T-helper 2 cell treated with Interferon-gamma antibody and Interleukin-4, amounts not matched to agents 5 μg/mL and 100 μg/mL, for 36 hours (primary cell): ENCODE measurements at regions not wholly inside any gene's neighbourhood (a gene's known extent, or its start where the extent isn't known, plus 50 kb on each side); places are given as distances from the start of the nearest gene placed in this dataset.
"Not testable (repeated sequence)": the region's sequence is repeated elsewhere in the genome, so short reads cannot be mapped to it uniquely, and the experiment has no call there.

Experiments
- DNase-seq: peaks from one replicate; pipeline ENCODE4 v3.0.0; 2021; ENCODE audit warnings: low spot score
- H3K27ac Mint-ChIP-seq: one replicate; pipeline ENCODE4 v1.8.0; 2021; ENCODE audit warnings: mild to moderate bottlenecking, mixed read lengths
- H3K27me3 Mint-ChIP-seq: one replicate; pipeline ENCODE4 v1.8.0; 2021; ENCODE audit warnings: low read depth, mixed read lengths
- H3K36me3 Mint-ChIP-seq: one replicate; pipeline ENCODE4 v1.8.0; 2021; ENCODE audit warnings: low read depth, mixed read lengths
- H3K4me1 Mint-ChIP-seq: one replicate; pipeline ENCODE4 v1.8.0; 2021; ENCODE audit warnings: low read depth, mixed read lengths
- H3K4me3 Mint-ChIP-seq: one replicate; pipeline ENCODE4 v1.8.0; 2022; ENCODE audit warnings: mild to moderate bottlenecking, moderate library complexity, mixed read lengths
- H3K9me3 Mint-ChIP-seq: one replicate; pipeline ENCODE4 v1.8.0; 2021; ENCODE audit warnings: mixed read lengths

DNA sequence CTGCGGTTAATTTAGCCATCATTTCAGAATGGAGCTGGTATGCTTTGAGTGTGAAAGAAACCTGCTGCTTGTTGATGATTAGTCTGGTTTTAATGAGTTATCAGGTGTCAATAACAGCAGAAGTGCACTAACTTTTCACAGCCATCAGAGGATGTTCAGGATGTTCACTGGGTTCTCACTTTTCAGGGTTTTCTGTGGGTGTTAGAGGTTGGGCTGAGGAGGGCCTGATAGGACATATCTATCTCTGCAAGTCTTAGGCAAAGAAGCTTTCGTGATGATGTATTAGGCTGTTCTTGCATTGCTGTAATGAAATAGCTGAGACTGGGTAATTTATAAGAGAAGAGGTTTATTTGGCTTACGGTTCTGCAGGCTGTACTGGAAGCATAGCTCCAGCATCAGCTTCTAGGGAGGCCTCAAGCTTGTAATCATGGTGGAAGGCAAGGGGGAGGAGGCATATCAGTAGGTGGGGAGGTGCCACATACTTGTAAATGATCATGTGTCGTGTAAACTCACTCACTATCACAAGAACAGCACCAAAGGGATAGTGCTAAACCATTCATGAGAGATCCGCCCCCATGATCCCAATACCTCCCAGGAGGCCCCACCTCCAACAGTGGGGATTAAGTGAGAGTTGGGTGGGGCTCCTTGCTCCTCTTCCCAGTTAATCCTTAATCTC is 376.2 kb downstream of the NPIPA7 start:
- not testable (repeated sequence) for H3K9me3 Mint-ChIP-seq, H3K4me1 Mint-ChIP-seq, DNase-seq, H3K36me3 Mint-ChIP-seq, H3K27me3 Mint-ChIP-seq, H3K4me3 Mint-ChIP-seq, H3K27ac Mint-ChIP-seq

- DNase-seq: no peak
These were observed 384.5 kb downstream of the NPIPA7 start for GRCh38 chr16:16763449-16763848.

GRCh38 chr16:16770717-16771116 is 391.8 kb downstream of the NPIPA7 start:
- not testable (repeated sequence) for H3K27me3 Mint-ChIP-seq, DNase-seq, H3K36me3 Mint-ChIP-seq, H3K27ac Mint-ChIP-seq, H3K4me3 Mint-ChIP-seq, H3K9me3 Mint-ChIP-seq, H3K4me1 Mint-ChIP-seq

More at GRCh38 chr16:16763449-16763848, 384.5 kb downstream of the NPIPA7 start:
- Mint-ChIP-seq H3K4me1 (no peaks in the 10 kb centered on the region), H3K27me3 (no peaks in the 10 kb centered on the region), H3K9me3 (no peaks in the 10 kb centered on the region), H3K4me3 (no peak overlapping the region), H3K36me3 (no peaks in the 10 kb centered on the region), H3K27ac (no peak overlapping the region)

DNA sequence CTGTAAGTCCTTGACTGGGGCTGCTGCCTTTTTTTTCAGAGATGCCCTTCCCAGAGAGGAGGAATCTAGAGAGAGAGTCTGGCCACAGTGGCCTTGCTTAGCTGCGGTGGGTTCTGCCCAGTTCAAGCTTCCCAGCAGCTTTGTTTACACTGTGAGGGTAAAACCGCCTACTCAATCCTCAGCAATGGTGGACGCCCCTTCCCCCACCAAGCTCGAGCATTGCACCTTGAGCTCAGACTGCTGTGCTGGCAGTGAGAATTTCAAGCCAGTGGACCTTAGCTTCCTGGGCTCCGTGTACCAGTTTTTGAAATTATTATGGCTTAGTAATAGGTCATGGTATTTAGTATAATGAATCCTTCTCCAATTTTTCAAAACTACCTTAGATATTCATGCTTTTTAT is 395.4 kb downstream of the NPIPA7 start:
- no peak for DNase-seq
- H3K27ac Mint-ChIP-seq: no peak overlapping the region
- no peaks in the 10 kb centered on the region for H3K27me3 Mint-ChIP-seq
- no peak overlapping the region for H3K4me3 Mint-ChIP-seq
- no peaks in the 10 kb centered on the region for H3K4me1 Mint-ChIP-seq
- no peaks in the 10 kb centered on the region for H3K36me3 Mint-ChIP-seq
- H3K9me3 Mint-ChIP-seq: no peaks in the 10 kb centered on the region

GRCh38 chr16:16778332-16778731 is 399.4 kb downstream of the NPIPA7 start:
- H3K4me3 Mint-ChIP-seq: no peak overlapping the region
- H3K36me3 Mint-ChIP-seq: no peaks in the 10 kb centered on the region
- no peaks in the 10 kb centered on the region for H3K27me3 Mint-ChIP-seq
- H3K9me3 Mint-ChIP-seq: no peaks in the 10 kb centered on the region
- no peak overlapping the region for H3K27ac Mint-ChIP-seq
- no peak for DNase-seq
- no peaks in the 10 kb centered on the region for H3K4me1 Mint-ChIP-seq

DNA sequence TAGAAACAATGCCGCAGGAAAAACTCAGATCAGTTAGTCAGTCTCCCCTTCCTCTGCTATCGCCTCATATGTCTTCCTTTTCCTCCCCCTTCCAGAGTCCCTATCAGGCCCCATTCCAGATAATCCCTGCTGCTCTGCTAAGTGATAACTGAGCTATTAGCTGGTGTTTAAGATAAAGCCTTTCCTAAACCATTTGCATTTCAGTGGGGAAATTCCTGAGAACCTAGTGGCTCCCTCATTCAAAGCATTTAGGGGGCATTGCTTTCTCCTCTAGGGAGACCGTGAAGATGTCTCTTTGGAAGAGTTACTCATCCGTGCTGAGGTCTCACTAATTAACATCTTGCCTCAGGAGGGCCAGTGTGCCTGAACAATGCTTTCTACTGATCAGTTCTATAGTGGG is 401.6 kb downstream of the NPIPA7 start:
- Mint-ChIP-seq H3K4me1 (no peaks in the 10 kb centered on the region), H3K27ac (no peak overlapping the region), H3K27me3 (no peaks in the 10 kb centered on the region), H3K36me3 (no peaks in the 10 kb centered on the region), H3K4me3 (no peak overlapping the region), H3K9me3 (no peaks in the 10 kb centered on the region)
- DNase-seq: no peak

GRCh38 chr16:16782153-16782552 is 403.2 kb downstream of the NPIPA7 start:
- Mint-ChIP-seq H3K27ac (no peak overlapping the region), H3K4me3 (no peak overlapping the region), H3K4me1 (no peaks in the 10 kb centered on the region), H3K27me3 (no peaks in the 10 kb centered on the region), H3K36me3 (no peaks in the 10 kb centered on the region), H3K9me3 (no peaks in the 10 kb centered on the region)
- DNase-seq: no peak

DNA sequence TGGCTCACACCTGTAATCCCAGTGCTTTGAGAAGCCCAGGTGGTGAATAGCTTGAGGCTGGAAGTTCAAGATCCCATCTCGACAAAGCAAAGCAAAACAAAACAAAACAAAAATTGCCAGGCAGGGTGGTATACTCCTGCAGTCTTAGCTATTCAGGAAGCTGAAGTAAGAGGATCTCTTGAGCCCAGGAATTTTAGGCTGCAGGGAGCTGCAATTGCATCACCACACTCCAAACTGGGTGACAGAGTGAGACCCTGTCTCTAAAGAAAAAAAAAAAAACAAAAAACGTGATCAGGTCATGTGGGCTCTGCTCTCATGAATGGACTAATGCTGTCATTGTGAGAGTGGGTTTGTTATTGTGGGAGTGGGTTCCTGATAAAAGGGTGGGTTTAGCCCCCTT is 409.1 kb downstream of the NPIPA7 start:
- Mint-ChIP-seq H3K27me3 (no peaks in the 10 kb centered on the region), H3K4me3 (no peak overlapping the region), H3K9me3 (peaks cover 12% of the 10 kb centered on the region), H3K36me3 (no peaks in the 10 kb centered on the region), H3K27ac (no peak overlapping the region), H3K4me1 (no peaks in the 10 kb centered on the region)
- no peak for DNase-seq

- Mint-ChIP-seq H3K36me3 (no peaks in the 10 kb centered on the region), H3K27ac (no peak overlapping the region)
These were observed 411.7 kb downstream of the NPIPA7 start for GRCh38 chr16:16790597-16790996.

GRCh38 chr16:16791051-16791450 is 412.1 kb downstream of the NPIPA7 start:
- H3K4me1 Mint-ChIP-seq: no peaks in the 10 kb centered on the region
- H3K4me3 Mint-ChIP-seq: no peak overlapping the region
- no peak for DNase-seq
- peaks cover 12% of the 10 kb centered on the region for H3K9me3 Mint-ChIP-seq
- H3K27me3 Mint-ChIP-seq: no peaks in the 10 kb centered on the region
- H3K36me3 Mint-ChIP-seq: no peaks in the 10 kb centered on the region
- H3K27ac Mint-ChIP-seq: no peak overlapping the region

More at GRCh38 chr16:16790597-16790996, 411.7 kb downstream of the NPIPA7 start:
- H3K27me3 Mint-ChIP-seq: no peaks in the 10 kb centered on the region
- H3K9me3 Mint-ChIP-seq: peaks cover 12% of the 10 kb centered on the region
- no peak for DNase-seq
- no peak overlapping the region for H3K4me3 Mint-ChIP-seq
- no peaks in the 10 kb centered on the region for H3K4me1 Mint-ChIP-seq

- Mint-ChIP-seq H3K9me3 (peaks cover under 1% of the 10 kb centered on the region), H3K27ac (no peak overlapping the region), H3K36me3 (no peaks in the 10 kb centered on the region), H3K4me3 (no peak overlapping the region), H3K4me1 (no peaks in the 10 kb centered on the region), H3K27me3 (no peaks in the 10 kb centered on the region)
- no peak for DNase-seq
These were observed 418.3 kb downstream of the NPIPA7 start for GRCh38 chr16:16797239-16797638.

- no peaks in the 10 kb centered on the region for H3K27me3 Mint-ChIP-seq
These were observed 419.6 kb downstream of the NPIPA7 start for GRCh38 chr16:16798504-16798903.

GRCh38 chr16:16805809-16806208 is 426.9 kb downstream of the NPIPA7 start:
- H3K9me3 Mint-ChIP-seq: no peaks in the 10 kb centered on the region
- no peaks in the 10 kb centered on the region for H3K27me3 Mint-ChIP-seq
- no peaks in the 10 kb centered on the region for H3K4me1 Mint-ChIP-seq
- H3K4me3 Mint-ChIP-seq: no peak overlapping the region
- H3K36me3 Mint-ChIP-seq: no peaks in the 10 kb centered on the region
- H3K27ac Mint-ChIP-seq: no peak overlapping the region
- no peak for DNase-seq

More at GRCh38 chr16:16798504-16798903, 419.6 kb downstream of the NPIPA7 start:
- no peak for DNase-seq
- Mint-ChIP-seq H3K9me3 (no peaks in the 10 kb centered on the region), H3K4me1 (no peaks in the 10 kb centered on the region), H3K27ac (no peak overlapping the region), H3K36me3 (no peaks in the 10 kb centered on the region), H3K4me3 (no peak overlapping the region)

GRCh38 chr16:16815641-16816040 is 436.7 kb downstream of the NPIPA7 start:
- Mint-ChIP-seq H3K27me3 (no peaks in the 10 kb centered on the region), H3K9me3 (peaks cover 11% of the 10 kb centered on the region), H3K4me1 (no peaks in the 10 kb centered on the region), H3K27ac (no peak overlapping the region), H3K36me3 (no peaks in the 10 kb centered on the region), H3K4me3 (no peak overlapping the region)
- no peak for DNase-seq

- Mint-ChIP-seq H3K27me3 (no peaks in the 10 kb centered on the region), H3K4me3 (no peak overlapping the region), H3K4me1 (no peaks in the 10 kb centered on the region), H3K36me3 (no peaks in the 10 kb centered on the region), H3K9me3 (peaks cover 22% of the 10 kb centered on the region), H3K27ac (no peak overlapping the region)
- no peak for DNase-seq
These were observed 438.3 kb downstream of the NPIPA7 start for GRCh38 chr16:16817196-16817595.
